Activated gamma-delta T cell treated with Interleukin-2 at 50 U/mL for 16 hours (primary cell): ENCODE measurements at regions not wholly inside any gene's neighbourhood (a gene's known extent, or its start where the extent isn't known, plus 50 kb on each side); places are given as distances from the start of the nearest gene placed in this dataset.

ENCODE experiments used
- DNase-seq: peaks from one replicate; pipeline ENCODE4 v3.0.0-alpha.2; 2020

GRCh38 chr10:128429835-128430513, 303.8 kb upstream of the MKI67 start:
- no peak for DNase-seq

- DNase-seq, result no peak
Measured at GRCh38 chr10:128431083-128431482, 304.9 kb upstream of the MKI67 start.

GRCh38 chr10:128431506-128431905, 305.3 kb upstream of the MKI67 start:
- DNase-seq, result no peak

DNA sequence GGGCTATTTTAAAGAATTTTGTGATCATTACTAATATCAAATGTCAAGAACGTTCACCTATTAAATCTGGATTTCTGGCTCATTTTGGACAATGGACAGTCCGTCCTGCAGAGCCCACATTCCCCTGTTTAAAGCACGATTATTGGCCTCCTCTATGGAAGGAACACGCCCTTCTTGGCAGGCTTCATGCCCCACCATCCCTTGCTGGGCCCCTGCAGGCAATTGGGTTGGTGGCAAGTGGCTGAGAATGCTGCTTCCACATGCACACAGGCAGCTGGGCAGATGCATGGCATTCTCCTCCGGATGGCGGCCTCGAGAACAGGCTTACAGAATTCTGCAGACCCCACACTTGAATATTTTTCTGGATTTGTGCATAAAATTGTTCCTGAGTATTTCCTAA, 305.8 kb upstream of the MKI67 start:
- no peak for DNase-seq

DNA sequence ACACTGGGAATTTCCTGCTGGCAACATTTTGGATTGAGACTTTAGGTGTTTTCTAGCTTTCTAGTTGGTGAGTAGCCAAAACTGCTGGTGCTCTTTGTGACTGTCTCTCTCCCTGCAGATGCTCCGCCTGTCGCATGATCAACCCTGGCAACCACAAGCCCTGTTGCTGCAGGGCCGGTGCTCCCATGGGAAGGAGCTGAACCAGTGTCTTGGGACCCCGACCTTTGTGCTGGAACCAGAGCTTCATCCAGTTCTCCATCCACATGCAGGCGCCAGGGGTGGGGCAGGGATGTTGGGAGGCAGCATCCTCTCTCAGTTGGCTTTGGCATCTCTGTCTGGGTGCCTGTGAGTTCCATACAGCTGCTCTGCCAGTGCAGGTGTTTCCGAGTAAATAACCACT, 306.2 kb upstream of the MKI67 start:
- DNase-seq, result no peak

DNA sequence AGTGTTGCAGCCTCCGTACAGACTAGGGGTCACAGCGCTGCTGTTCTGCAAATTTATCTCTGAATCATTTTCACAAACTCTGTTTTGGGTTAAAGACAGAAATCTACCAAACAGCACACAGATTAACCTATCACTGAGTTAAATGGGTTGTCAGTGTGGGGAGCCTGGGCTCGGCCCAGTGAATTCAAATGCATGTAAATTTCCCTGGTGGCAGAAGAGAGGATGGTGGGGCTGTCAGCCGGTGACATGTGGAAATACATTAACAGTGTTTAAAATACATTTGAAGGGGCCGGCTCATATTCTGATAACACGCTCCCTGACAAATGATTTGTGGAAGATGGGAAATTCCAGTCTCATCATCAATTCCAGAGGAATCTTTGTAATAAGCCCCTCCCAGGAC, 309.6 kb upstream of the MKI67 start:
- no peak for DNase-seq

DNA sequence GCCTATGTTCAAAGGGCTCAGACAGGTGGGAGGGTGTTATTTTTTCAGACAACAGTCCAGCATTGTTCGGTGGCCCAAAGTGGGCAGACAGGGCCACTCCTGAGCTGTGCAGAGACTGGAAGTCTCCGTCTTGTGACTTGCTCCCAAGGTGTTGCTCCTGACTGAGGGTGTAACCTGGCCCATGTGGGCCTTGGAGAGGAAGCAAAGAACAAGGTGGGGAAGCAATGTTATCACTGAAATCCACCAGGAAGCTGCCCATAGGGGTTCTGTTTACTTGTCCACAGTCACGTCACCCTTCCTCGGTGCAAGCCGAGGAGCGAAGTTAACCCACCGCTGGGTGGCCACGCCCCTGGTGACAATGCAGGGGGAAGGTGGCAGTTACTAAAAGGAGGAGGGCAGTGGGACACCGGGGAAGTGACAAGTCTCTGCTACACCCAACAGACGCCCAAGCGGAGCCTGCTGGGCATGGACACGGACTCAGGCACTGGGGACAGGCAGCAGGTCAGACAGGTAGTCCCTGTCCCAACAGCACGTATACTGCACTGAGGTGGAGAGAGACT, 311.6 kb upstream of the MKI67 start:
- DNase-seq, result no peak

GRCh38 chr10:128438417-128439063, 312.3 kb upstream of the MKI67 start:
- DNase-seq, result no peak

GRCh38 chr10:128440513-128441160, 314.4 kb upstream of the MKI67 start:
- no peak for DNase-seq

DNA sequence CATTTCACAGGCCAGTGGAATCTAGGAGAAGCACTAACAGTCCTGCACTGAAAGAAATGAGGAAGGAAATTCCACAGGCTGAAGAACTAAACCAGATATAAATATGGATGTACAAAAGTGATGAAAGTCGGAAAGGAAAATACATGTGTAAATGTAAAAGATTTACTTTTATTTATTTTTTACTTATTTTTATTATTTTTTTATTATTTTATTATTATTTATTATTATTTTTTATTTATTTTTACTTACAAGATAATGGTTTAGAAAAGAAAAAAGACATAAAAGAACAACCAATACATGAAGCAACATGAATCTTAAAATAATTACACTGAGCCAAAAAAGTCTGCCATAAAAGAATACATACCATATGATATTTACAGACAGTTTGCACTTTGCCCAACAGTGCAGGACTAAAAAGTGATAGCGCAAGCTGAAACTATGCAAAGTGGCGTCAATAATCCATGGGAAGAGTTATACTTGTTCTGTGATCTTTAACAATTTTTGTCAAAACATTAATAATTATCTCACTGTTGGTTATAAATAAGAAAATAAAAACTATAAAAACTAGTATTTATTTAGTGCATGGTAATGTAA, 317.8 kb upstream of the MKI67 start:
- no peak for DNase-seq

DNA sequence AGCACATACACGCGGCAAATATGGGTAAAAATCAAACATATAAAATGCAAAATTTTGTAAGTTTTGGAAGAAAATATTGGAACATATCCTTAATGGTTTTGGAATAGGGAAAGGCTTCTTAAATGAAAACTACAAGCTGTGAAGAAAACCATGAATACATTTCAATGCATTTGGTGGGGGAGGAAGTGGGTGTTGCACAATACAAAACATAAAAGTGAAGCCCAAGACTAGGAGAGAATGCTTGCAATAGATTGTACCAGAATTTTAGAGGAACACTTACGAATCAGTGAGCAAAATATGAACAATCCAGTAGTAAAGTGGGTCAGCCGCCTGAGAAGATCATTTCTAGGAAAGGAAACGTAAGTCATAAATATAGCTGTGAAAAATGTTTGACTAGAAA, 322.6 kb upstream of the MKI67 start:
- DNase-seq, result no peak

DNA sequence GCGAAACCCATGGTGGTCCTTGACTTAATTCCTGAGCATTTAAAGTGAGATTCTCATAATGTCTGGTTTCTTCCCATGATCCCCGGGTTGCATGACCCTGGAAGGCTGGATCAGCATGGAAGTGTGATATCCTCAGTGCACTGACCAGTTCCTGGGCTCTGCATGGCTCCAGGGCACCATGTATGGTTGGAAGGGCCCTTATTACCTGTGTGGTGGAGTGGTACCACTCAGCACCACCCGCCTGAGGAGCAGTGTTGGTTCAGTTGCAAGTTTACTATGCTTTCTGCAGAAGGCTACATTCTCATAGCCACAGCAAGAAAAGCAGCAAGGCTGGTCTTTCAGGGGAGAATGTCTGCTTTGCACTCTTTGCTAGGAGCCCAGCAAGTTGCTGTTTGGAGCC, 325.7 kb upstream of the MKI67 start:
- no peak for DNase-seq

DNA sequence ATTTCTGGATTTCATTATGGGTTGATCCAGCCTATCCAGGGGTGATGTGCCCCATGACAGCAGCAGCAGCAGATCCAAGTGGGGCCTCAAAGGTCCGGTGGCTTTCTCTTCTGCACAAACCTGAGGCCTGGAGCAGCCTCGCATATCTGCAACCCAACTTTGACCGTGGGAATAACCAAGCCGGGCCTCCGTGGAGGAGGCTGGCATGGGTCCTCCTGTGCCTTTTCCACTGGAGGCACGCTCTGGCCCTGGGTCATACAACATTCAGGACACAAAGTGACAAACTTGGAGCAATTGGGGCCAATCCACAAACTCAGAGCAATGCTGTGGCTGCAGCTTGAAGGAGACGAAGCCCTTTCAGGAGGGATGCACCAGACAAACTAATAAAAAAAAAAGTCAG, 330.0 kb upstream of the MKI67 start:
- DNase-seq, result no peak

- DNase-seq, result no peak
Measured at GRCh38 chr10:128457136-128457535, 330.9 kb upstream of the MKI67 start.

GRCh38 chr10:128461991-128462390, 335.8 kb upstream of the MKI67 start:
- no peak for DNase-seq

DNA sequence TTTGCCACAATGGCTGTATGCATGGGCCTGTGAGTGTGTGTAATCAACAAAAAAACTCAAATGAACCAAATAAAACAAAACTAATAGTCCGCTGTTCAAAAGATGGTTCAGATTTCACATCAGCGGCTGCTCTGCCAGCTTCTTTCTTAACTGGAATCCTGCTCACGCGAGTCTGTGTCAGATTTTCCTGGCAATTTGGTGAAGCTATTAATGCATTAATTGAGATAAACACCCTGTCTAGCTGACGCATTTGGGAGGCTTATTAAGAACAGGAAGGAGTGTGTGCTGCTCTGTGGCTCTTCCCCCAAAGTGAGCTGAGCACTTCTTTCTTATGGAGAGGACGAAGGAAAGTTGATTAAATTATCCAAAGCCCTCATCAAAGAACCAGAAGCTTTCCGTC, 336.6 kb upstream of the MKI67 start:
- no peak for DNase-seq

- DNase-seq, result no peak
Measured at GRCh38 chr10:128463991-128464760, 338.0 kb upstream of the MKI67 start.

GRCh38 chr10:128465697-128466096, 339.5 kb upstream of the MKI67 start:
- DNase-seq, result no peak

GRCh38 chr10:128466831-128467371, 340.7 kb upstream of the MKI67 start:
- no peak for DNase-seq

DNA sequence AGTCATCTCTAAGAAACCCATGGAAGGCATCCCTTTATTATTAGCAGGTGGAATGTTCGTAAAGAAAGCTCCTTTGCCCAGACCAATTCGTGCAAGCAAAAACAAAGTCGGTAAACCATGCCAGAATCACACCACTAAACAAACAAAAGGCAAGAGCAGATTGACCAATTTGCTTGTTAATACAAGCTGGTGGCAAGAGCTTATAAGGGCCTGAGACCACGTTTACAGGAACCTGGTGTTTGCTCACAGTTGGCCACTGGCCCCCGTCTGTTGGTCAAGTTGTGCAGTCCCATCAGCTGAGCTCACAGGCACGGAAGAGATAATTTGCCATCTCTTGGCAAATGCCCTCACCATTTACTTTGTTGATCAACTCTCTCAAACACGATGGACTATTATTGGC, 342.2 kb upstream of the MKI67 start:
- DNase-seq, result no peak

DNA sequence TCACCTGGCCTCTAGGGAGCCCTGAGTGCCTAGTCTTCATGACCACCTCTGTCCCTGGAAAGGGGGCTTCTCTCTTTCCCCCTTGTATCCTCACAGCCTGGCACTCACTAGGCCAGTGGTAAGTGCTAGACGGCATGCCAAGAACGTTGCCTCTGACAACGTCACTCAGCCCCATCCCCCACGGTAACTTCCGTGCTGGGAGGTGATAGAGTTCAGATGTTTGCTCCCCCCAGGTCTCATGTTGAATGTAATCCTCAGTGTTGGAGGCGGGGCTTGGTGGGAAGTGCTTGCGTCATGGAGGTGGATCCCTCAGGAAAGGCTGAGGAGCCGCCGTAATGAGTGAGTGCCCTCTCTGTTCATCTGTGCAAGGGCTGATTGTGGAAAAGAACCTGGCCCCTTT, 343.3 kb upstream of the MKI67 start:
- no peak for DNase-seq

GRCh38 chr10:128470321-128470965, 344.2 kb upstream of the MKI67 start:
- no peak for DNase-seq
